OCI-LY1 (cell line): ENCODE measurements at regions not wholly inside any gene's neighbourhood (a gene's known extent, or its start where the extent isn't known, plus 50 kb on each side); places are given as distances from the start of the nearest gene placed in this dataset.

Experiments
- EZH2 ChIP-seq: fragments of 200-600 bp; sonication (generic), shearing (Covaris generic); IDR thresholded peaks from 2 replicates; pipeline ENCODE4 v1.8.0; 2017; ENCODE audit warnings: borderline replicate concordance, mixed run types, mild to moderate bottlenecking, antibody characterized with exemption, low read length, moderate library complexity, mixed read lengths
- TF ChIP-seq, protein P1 (sequence below): fragments of 200-600 bp; sonication (generic), shearing (Covaris generic); IDR thresholded peaks from 2 replicates; pipeline ENCODE4 v1.5.1; 2017; ENCODE audit warnings: mild to moderate bottlenecking, antibody characterized with exemption, low read length, moderate library complexity, mixed read lengths

DNA sequence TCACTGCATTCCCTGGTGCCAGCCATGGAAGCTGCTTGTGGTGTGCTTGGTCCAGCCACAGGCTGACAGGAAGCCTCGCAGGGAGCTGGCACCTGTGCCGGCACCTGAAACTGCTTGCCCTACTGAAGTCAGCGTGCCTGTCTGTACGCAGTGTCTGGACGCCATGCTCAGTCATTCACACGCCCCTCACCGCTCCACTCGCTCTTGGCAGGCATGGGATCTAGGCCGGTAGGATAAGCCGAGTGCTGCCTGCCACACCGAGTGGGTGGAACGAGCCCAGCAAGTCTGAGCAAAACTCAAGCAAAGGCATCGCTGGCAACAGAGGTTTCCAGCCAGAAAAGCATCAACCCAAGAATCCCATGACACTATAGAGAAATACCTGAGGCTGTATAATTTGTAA lies 350.6 kb downstream of the CDH11 start:
- TF ChIP-seq, protein P1, sequence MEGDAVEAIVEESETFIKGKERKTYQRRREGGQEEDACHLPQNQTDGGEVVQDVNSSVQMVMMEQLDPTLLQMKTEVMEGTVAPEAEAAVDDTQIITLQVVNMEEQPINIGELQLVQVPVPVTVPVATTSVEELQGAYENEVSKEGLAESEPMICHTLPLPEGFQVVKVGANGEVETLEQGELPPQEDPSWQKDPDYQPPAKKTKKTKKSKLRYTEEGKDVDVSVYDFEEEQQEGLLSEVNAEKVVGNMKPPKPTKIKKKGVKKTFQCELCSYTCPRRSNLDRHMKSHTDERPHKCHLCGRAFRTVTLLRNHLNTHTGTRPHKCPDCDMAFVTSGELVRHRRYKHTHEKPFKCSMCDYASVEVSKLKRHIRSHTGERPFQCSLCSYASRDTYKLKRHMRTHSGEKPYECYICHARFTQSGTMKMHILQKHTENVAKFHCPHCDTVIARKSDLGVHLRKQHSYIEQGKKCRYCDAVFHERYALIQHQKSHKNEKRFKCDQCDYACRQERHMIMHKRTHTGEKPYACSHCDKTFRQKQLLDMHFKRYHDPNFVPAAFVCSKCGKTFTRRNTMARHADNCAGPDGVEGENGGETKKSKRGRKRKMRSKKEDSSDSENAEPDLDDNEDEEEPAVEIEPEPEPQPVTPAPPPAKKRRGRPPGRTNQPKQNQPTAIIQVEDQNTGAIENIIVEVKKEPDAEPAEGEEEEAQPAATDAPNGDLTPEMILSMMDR = no peak
- TF ChIP-seq EZH2 = no peak
